GM19438 (cell line): ENCODE measurements at regions not wholly inside any gene's neighbourhood (a gene's known extent, or its start where the extent isn't known, plus 50 kb on each side); places are given as distances from the start of the nearest gene placed in this dataset.
"Not testable (repeated sequence)": the region's sequence is repeated elsewhere in the genome, so short reads cannot be mapped to it uniquely, and the experiment has no call there.

Experiments used
- ATAC-seq: cut with Tn5 transposase; IDR thresholded peaks from one replicate; pipeline ENCODE4 v1.9.1; 2021; ENCODE audit warnings: low read depth; ENCODE audit not compliant: unreplicated experiment

DNA sequence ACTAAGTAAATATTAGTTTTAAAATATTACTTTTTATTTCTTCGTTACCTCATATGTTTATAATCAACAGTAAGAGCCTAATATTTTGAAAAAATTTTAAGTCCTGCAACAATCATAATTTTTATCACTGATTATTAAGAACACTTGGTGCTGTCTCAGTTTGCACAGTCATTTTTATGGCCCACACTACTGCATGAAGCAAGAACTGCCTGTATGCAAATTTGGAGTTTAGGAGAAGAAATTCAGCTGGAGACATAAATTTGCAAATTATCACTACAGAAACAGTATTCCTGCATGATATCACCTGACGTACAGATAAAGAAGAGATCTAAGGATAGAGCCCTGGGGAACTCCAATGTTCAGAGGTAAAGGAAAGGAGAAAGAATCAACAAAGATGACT lies 144.1 kb upstream of the RBBP8 start:
- ATAC-seq: no peak

DNA sequence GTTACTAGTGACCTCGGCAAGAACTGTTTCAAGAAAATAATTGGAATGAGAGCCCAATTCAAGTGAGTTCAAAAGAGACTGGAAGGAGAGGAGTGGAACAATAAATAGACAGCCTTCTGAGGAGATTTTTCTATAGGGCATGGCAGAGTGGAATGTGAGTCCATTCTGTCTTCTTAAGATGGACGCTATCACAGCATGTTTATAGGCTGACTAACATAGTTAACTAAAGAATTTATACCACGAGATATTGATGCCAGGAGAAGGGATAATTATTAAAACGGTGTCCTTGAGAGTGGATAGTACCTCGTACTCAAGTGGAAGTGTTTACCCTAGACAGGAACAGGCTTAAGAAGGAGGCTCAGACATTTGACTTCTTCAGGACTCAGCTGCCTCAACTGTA lies 143.5 kb upstream of the RBBP8 start:
- ATAC-seq: no peak

DNA sequence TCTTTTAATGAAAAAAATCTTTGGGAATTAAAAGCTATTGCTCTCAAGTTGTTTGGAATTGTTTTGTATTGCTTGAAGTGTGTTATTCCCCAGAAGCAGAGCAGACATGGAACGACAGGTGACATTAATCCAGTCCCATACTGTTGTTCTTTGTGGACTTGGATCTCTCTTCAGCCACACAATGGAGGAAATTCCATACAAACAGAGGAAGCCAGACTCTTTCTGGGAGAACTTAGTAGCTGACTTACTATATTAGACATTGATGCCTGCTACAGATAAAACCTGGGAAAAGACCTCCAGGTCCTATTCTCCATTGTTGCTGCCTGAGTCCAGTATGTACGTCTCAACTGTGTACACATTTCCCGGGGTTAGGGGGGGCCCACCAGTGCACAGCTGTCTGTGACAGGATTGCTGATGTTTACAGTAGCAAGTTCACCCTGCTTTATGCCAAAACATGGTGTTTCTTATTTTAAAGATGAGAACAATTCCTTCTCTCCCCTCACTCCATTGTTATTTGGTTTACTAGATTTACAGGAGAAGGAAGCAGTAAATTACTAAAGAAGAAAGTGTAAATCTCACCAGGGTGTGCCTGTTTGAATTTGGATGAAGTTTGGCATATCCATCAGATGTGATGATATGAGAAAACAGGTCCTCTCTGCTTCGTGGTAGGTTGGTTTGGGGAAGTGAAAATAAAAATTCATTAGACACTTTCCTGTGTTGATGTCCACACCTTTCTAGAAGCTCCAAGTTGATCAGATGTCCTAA lies 142.4 kb upstream of the RBBP8 start:
- no peak for ATAC-seq

DNA sequence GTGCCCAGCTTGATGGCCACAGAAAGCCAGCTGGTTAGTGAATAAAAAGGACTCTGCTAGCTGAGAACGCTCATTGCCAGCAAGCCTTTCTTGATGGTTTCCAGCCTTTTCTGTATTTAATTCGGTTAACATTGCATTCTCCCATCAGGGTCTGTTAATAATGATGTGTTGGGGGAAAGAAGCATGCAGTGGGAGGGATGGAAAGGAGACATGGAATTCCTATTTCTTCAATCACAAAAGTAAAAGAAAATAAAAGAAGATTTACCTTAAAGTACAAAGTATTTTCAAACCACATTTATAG lies 141.9 kb upstream of the RBBP8 start:
- ATAC-seq: no peak

DNA sequence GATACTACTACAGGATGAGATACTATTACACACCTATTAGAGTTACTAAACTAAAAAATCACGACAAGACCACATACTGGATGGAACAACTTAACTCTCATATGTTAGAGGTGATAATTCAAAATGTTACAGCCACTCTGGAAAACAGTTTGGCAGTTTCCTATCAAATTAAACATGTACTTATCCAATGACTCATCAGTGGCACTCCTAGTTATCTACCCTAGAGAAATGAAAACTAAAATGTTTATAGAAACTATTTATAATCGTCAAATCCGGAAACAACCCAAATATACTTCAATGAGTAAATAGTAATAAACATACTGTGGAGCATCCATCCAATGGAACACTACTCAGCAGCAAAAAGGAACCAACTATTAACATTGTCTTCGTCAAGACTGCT lies 137.0 kb upstream of the RBBP8 start:
- ATAC-seq: no peak

DNA sequence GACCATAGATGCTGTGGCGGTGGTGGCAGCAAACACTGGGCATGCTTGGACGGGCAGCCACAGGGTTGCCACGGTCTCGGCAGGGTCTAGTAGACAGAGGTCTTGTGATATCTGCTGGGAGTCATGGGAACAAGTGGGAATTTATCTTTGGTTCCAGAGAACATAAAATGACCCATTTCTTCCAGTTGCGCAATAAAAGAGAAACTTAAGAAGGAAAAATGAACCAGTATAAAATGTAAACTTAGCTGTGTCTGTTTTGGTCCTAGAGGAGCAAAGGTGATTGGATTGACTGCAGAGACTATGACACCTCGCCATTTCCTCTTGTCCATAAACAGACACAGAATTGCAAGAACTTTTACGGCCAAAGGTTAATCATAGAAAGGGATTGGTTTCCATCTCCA lies 132.6 kb upstream of the RBBP8 start:
- ATAC-seq: no peak

DNA sequence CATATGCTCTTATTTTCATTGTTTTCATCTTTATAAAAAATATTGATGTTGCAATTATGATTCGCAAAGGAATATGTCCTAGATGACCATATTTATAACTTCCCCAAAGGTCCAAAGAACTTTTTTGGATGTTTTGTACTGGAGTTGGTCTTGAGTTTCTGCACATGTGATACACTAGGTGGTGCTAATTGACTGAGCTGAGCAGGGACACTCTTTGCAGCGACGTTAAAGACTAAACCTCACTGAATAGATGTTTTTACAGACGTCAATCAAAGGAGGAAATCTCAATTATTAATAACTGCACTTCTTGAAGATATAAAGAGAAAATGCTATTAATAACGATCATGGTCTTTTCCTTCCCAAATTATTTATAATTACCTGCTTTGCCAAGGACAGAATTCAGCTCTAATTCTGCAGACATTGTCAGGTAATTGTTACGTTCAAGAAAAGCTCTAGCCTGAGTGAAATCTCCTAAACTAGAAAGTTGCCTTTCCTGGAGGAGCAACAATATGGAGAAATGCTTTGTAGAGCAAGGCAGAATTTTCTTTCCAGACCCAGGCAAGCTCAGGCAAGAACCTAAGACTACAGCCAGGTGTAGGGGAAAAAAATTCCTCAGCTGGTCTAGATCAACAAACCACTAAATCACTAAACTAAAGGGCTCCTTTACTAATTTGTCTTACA lies 119.3 kb upstream of the RBBP8 start:
- ATAC-seq: no peak

DNA sequence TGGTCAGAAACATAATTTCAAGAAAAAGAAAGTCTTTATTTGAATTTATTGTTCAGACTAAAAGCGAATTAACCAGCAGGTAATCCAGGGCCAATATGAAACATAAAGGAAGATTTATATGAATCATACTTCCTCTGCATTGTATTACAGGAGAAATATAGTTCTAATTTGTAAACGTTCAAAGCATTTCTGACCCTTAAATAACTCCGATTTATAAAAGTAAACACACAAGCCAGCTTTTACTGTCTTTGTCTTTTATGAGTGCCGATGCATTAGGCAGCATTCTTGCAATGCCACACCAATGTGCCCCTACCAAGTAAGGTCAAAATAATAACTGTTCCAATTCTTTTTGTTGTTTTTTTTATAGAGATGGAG lies 118.8 kb upstream of the RBBP8 start:
- no peak for ATAC-seq

DNA sequence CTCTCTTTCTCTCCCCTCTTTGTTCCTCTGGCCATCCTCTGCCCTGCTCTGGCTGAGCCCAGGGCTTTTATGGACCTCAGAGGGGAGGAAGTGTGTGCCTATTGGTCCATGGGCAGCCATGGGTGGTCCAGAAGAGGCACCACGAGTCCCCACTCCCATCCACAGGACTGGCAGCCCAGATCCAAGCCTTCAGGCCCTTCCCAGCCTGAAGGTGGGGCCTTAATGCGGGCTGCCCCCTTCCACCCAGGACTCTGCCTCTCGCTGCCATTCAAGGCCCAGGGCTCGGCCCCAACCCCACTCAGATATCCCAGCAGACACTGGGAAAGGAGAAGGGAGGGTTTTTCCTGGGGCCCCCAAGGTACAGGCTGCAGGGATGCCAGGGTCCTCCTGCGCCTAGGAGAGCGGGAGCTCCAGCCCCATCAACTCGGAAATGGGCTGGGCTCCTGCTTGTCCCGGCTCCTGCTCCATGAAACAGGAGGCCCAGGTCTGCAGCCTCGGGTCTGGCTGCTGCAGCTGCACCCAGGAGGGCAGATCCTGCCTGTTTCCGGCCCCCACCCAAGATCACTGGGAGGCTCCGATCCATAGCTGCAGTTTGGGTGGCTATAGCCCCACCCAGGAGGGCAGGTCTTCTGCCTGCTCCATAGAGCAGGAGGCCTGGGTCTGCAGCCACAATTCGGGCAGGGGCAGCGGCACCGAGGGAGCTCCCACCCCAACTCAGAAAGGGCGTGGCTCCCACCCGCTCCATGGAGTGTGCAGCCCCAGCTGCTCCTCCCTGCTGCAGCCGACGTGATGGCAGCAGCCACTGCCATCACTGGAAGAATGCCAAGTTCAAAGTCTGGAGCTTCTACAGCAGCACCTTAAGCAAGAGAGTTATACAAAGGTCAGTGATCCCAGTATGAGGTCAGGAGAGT lies 116.6 kb upstream of the RBBP8 start:
- no peak for ATAC-seq

DNA sequence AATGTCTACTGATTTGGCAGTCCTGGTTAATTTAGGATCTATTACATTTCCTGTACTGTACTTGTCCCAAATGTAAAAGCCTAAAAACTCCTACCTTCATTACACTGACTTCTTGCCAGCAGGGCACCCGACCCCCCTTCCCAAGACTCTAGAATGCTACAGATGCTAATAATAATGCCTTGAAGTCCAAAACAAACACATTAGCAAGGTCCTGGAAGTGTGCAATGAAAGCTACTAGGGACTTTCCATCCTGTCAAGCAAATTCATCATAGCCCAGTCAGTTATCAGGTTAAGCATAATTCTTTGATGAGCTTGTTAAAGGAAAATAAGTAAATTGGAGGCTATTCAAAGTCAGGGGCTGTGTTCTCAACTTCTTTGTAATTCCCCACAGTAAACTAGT lies 115.3 kb upstream of the RBBP8 start:
- ATAC-seq: no peak

DNA sequence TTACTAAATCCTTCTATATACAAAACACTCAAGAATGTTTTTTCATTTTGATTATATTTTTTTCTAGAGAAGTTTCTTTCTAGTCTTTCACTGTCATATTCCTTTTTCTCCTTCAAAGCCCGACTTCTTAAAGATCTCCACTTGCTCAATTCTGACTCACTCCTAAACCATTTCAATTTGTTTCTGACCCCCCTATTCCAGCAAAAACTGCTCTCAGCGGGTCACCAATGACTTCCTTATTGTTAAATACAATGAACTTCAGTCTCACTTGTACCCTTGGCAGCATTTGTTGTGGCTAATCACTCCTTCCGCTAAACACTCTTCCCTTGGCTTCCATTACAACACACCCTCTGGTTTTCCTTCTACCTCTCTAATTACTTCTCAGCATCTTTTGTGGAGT lies 111.1 kb upstream of the RBBP8 start:
- no peak for ATAC-seq

DNA sequence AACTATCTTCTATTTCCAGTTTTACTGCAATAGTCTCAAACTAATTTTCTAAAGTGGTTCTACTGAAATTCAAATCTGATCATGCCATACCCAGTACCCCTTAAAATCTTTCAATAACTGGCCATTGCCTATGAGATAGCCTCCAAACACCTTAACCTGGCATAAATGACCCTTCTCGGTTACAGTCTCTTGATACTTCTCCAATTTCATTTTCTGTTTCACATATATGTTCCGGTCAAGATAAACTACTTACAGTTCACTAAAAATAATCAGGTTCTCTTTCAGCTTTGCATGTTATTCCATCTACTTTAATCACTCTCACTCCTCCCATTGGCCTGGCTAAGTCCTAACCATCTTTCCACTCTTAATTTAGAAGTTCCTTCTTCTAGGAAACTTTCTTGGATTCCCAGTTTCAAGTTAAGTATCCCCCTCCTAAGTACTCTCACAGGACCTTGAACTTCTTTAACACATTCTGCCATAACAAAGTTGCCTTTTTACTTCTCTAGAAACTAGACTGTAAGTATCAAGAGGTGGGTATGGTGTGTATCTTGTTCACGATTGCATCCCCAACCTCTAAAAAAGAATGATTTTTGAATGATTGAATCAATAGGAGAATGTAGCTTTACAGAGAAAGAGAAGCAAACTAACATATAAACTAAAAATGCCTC lies 110.2 kb upstream of the RBBP8 start:
- peak; percentile 83 for ATAC-seq

DNA sequence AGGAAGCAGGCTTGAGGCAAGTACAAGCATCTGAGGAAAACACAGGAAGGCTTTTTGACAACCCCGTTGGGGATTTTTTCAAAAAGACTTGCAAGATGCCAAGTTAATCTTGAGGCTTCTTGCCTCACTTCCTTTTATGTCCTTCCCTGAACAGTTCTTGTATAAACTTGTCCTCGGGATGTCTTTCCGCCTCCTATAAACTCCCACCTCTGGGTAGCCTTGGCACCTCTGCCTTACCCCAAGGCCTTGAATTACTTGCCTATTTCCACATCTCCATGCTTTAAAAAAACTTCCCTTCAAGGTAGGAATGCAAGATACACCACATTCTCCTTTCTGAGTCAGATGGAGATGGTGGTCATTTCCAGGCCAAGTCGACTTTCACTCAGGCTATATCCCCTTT lies 106.4 kb upstream of the RBBP8 start:
- no peak for ATAC-seq

DNA sequence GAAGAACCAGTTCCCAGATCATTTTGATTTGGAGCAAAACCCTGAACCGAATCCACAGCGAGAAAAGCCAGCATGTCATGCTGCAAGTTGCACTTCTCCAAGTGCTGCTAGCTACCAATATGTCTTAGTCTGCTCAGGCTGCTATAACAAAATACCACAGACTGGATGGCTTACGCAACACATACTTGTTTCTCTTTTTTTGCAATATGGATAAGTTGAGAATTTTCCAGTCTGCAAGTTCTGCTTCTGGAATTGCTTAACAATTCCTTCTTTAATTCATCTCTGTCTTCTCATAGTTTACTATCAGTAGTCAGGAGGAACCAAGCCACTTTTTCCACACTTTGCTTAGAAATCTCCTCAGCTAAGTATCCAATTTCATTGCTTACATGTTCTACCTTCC lies 105.9 kb upstream of the RBBP8 start:
- no peak for ATAC-seq

DNA sequence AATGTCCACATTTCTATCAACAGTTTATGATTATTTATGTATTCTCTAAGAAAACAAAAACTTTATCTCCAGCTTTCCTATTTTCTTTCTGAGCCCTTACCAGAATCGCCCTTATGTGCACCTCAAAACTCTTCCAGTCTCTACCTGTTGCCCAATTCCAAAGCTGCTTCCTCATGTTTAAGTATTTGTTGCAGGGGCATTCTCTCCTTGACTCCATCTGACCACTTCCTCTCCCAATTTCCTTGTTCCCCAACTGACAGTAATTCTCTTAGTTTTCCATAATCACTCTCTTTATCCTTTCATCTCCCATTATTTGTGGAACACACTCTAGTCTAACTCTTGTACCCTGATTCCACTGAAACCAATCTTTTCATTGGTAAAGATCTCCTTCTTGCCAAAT lies 105.4 kb upstream of the RBBP8 start:
- ATAC-seq: no peak

DNA sequence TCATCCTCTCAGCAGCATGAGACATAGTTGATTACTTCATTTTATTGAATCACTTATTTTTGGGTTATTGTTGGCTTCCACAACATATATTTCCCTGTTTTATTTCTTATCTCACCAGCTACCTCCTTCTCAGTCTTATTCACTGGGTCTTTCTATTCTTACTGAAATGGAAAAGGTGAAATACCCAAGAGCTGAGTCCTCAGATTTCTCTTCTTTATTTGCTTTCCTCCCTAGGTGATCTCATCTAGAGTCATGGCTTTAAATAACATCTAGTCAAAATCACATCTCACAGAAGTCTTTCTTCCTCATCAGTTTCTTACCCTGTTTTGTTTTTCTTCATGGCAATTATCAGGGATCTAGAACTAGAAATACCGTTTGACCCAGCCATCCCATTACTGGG lies 105.0 kb upstream of the RBBP8 start:
- ATAC-seq: no peak

DNA sequence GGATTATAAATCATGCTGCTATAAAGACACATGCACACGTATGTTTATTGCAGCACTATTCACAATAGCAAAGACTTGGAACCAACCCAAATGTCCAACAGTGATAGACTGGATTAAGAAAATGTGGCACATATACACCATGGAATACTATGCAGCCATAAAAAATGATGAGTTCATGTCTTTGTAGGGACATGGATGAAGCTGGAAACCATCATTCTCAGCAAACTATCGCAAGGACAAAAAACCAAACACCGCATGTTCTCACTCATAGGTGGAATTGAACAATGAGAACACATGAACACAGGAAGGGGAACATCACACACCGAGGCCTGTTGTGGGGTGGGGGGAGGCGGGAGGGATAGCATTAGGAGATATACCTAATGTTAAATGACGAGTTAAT lies 104.5 kb upstream of the RBBP8 start:
- not testable (repeated sequence) for ATAC-seq

DNA sequence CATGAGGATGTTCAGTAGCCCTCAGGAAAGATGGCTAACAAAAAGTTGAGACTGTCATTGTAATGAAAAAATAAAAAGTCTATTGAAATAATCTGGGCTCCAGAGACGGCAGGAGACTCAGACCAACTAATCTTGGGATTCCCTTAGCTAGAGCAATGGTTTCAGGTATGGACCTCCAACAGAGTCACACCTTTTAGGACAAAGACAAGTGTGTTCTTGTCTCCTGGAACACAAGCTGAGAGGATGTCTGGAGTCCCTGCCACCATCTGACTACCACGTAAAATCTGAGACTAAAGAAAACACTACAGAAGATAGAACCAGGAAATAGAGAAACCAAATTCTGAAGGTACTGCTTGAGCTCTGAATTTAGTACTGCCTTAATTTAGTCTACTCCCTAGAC lies 103.3 kb upstream of the RBBP8 start:
- ATAC-seq: no peak

DNA sequence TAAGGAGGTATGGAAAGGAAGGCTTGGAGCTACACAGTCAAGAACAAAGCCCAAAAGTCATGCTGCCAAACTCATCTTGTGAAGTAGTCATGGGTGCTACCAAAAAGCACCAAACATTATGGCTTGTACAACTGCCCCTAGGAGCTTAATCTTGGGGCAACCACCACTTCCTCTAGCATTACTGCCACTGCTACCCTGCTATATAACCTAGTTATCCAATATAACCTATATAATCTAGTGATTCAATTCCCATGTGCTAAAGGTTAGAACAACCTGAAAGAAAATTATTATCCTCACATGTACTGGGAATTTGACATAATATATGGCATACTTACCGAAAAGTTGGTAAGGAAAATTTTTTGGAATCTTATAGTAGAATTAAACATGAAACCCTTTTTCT lies 102.6 kb upstream of the RBBP8 start:
- no peak for ATAC-seq

DNA sequence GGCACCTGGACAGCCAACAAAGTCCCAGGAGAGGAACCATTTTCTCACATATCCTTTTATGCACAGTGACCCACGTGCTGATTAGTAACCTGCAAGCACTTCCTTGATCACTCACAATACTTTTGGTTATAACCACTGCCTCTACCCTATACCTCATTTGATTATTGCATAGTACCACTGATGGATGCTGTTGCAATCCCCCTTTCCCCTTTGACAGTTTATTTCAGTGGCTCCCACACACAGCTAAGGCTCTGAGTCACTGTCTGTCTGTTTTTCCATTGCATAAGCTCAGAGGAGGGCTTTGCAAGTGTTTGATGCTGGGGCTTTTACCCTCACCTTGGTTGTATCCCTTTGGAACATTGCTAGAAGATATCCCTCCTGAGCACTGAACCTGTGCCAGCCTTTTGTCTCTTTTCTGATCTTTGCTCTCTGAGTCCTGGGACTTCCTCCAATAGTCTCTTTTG lies 101.7 kb upstream of the RBBP8 start:
- ATAC-seq: no peak

DNA sequence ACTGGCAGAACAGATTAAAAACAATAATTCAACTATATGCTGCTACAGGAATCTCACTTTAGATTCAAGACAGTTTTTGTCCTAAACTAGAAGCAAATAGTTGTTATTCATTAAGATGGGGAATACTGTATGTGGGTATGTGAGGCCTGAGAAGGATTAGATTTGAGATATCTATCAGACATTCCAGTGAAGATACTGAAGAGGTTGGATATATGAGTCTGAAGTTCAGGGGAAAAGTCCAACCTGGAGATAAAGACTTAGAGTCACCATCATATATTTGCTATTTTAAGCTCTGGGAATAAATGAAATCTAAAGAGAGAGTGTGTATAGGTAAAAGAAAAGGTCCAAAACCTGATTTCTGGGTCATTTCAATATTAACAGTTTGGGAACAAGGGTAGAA lies 96.2 kb upstream of the RBBP8 start:
- no peak for ATAC-seq
